GM12878 (cell line): ENCODE measurements at regions not wholly inside any gene's neighbourhood (a gene's known extent, or its start where the extent isn't known, plus 50 kb on each side); places are given as distances from the start of the nearest gene placed in this dataset.
"Not testable (repeated sequence)": the region's sequence is repeated elsewhere in the genome, so short reads cannot be mapped to it uniquely, and the experiment has no call there.

Source experiments
- ATAC-seq: fragments of 200-7000 bp; cut with Tn5 transposase; 3 replicates; pipeline ENCODE4 v1.9.1; 2020; ENCODE audit warnings: mild to moderate bottlenecking, moderate library complexity
- BruUV-seq: library from RNA; stranded (reverse); fragments of 400-500 nt; replicated peaks from 2 replicates; lab custom pipeline; 2021; lab: Mats Ljungman, UMichigan
- CTCF ChIA-PET: fragments of 300-600 bp; sonication (Branson Sonifier 250); formaldehyde crosslinking; extraction: SDS; loops from one replicate; lab custom pipeline; 2021; ENCODE audit warnings: inconsistent platforms; lab: Yijun Ruan, JAX
- POLR2A ChIA-PET: fragments of 350-600 bp; formaldehyde crosslinking; extraction: SDS; loops from one replicate; lab custom pipeline; 2021; ENCODE audit warnings: inconsistent platforms; lab: Charles Lee
- RAD21 ChIA-PET: fragments of 300-600 bp; sonication (Branson Sonifier 250); formaldehyde crosslinking; loops from one replicate; lab custom pipeline; 2023; ENCODE audit warnings: antibody characterized with exemption; ENCODE audit not compliant: unreplicated experiment; lab: Charles Lee
- SMC1A ChIA-PET: fragments of 300-600 bp; sonication (Branson Sonifier 250); formaldehyde crosslinking; loops from one replicate; lab custom pipeline; 2023; ENCODE audit not compliant: unreplicated experiment, uncharacterized antibody; lab: Charles Lee
- DNase-seq: peaks from one replicate; pipeline ENCODE4 v3.0.0-alpha.2; 2011; ENCODE audit warnings: low read depth, low spot score
- FAIRE-seq: peaks from 3 replicates; lab custom pipeline; 2011; peaks lifted over from hg19 to GRCh38; lab: Jason Lieb, UNC
- H2AFZ ChIP-seq: 2 replicates; pipeline ENCODE4 v1.6.0; 2011; ENCODE audit warnings: low read depth, low read length, control low read depth; ENCODE audit not compliant: control insufficient read depth
- H3K27ac ChIP-seq: 2 replicates; pipeline ENCODE4 v1.5.1; 2011; ENCODE audit warnings: control low read depth; ENCODE audit not compliant: control insufficient read depth, insufficient read depth
- H3K27me3 ChIP-seq, 2 experiments: replicated peaks in 1 of 2; 2 replicates each; pipeline versions ENCODE4 v1.6.0 to v1.6.1; 2011; ENCODE audit warnings: low read length in 1 of 2; ENCODE audit not compliant: control insufficient read depth in 2 of 2, insufficient read depth in 2 of 2
- H3K36me3 ChIP-seq, 2 experiments: 2 replicates each; pipeline ENCODE4 v1.5.1; 2011; ENCODE audit warnings: low read length in 1 of 2; ENCODE audit not compliant: control insufficient read depth in 2 of 2, insufficient read depth in 2 of 2
- H3K4me1 ChIP-seq: 2 replicates; pipeline ENCODE4 v1.6.1; 2011; ENCODE audit warnings: mild to moderate bottlenecking, low read length, moderate library complexity, mixed read lengths; ENCODE audit not compliant: control insufficient read depth, insufficient read depth
- H3K4me2 ChIP-seq: 2 replicates; pipeline ENCODE4 v1.6.0; 2011; ENCODE audit warnings: control low read depth; ENCODE audit not compliant: control insufficient read depth, insufficient read depth
- H3K4me3 ChIP-seq: fragments of 200-600 bp; sonication (generic); 2 replicates; pipeline ENCODE4 v1.5.1; 2016
- H3K79me2 ChIP-seq: 2 replicates; pipeline ENCODE4 v1.6.0; 2011; ENCODE audit warnings: low read length; ENCODE audit not compliant: control insufficient read depth, insufficient read depth
- H3K9ac ChIP-seq: 2 replicates; pipeline ENCODE4 v1.8.0; 2011; ENCODE audit warnings: low read length, control low read depth, mixed read lengths; ENCODE audit not compliant: control insufficient read depth, insufficient read depth
- H3K9me3 ChIP-seq: replicated peaks from 3 replicates; pipeline ENCODE4 v1.5.1; 2011; ENCODE audit warnings: mild to moderate bottlenecking, low read length; ENCODE audit not compliant: control insufficient read depth, insufficient read depth
- H4K20me1 ChIP-seq: 2 replicates; pipeline ENCODE4 v1.6.0; 2011; ENCODE audit not compliant: control insufficient read depth, insufficient read depth
- CBX5 ChIP-seq: sonication (generic); IDR thresholded peaks from 2 replicates; pipeline ENCODE4 v1.6.1; 2016; ENCODE audit warnings: low read depth, moderate library complexity, mild to moderate bottlenecking, inconsistent platforms
- CREB1 ChIP-seq: IDR thresholded peaks from 2 replicates; pipeline ENCODE4 v1.6.1; 2012; ENCODE audit warnings: low read depth, mild to moderate bottlenecking, inconsistent platforms
- HDAC6 ChIP-seq: fragments of 200-600 bp; sonication (generic); IDR thresholded peaks from one replicate; pipeline ENCODE4 v1.8.0; 2017; ENCODE audit warnings: antibody characterized with exemption; ENCODE audit not compliant: unreplicated experiment
- LARP7 ChIP-seq: fragments of 450-650 bp; IDR thresholded peaks from 2 replicates; pipeline ENCODE4 v1.6.1; 2017; ENCODE audit warnings: mild to moderate bottlenecking
- MXI1 ChIP-seq: fragments of 150-350 bp; IDR thresholded peaks from 2 replicates; pipeline ENCODE4 v1.6.1; 2011; ENCODE audit warnings: low read depth, mild to moderate bottlenecking, inconsistent platforms, low read length, improper control_type of control experiment
- NFYA ChIP-seq: IDR thresholded peaks from 2 replicates; pipeline ENCODE4 v1.6.1; 2011; ENCODE audit warnings: low read depth, mild to moderate bottlenecking, low read length, improper control_type of control experiment, borderline replicate concordance
- NR2C2 ChIP-seq: IDR thresholded peaks from 2 replicates; pipeline ENCODE4 v1.6.1; 2011; ENCODE audit warnings: borderline replicate concordance, low read depth; ENCODE audit not compliant: control insufficient read depth, insufficient read length
- PAX5 ChIP-seq: IDR thresholded peaks from 2 replicates; pipeline ENCODE4 v1.6.1; 2011; ENCODE audit warnings: low read depth, low read length, borderline replicate concordance
- PML ChIP-seq: IDR thresholded peaks from 2 replicates; pipeline ENCODE4 v1.6.1; 2012; ENCODE audit warnings: low read length, inconsistent platforms
- POLR2A ChIP-seq: IDR thresholded peaks from 2 replicates; pipeline ENCODE4 v1.6.1; 2011; ENCODE audit warnings: low read depth, mild to moderate bottlenecking, low read length
- POLR2AphosphoS2 ChIP-seq: IDR thresholded peaks from 2 replicates; pipeline ENCODE4 v1.6.1; 2011; ENCODE audit warnings: low read depth, mild to moderate bottlenecking, low read length, improper control_type of control experiment, moderate library complexity
- POU2F2 ChIP-seq: IDR thresholded peaks from 3 replicates; pipeline ENCODE4 v1.6.1; 2011; ENCODE audit warnings: low read depth, mild to moderate bottlenecking, low read length, borderline replicate concordance
- SIX5 ChIP-seq: IDR thresholded peaks from 2 replicates; pipeline ENCODE4 v1.6.1; 2011; ENCODE audit warnings: mild to moderate bottlenecking, low read depth, low read length, moderate library complexity; ENCODE audit not compliant: severe bottlenecking
- ZNF687 ChIP-seq: fragments of 450-650 bp; IDR thresholded peaks from 2 replicates; pipeline ENCODE4 v1.6.1; 2017; ENCODE audit warnings: mild to moderate bottlenecking, moderate library complexity
- WGBS: methylation state at CpG from one replicate; pipeline ENCODE4 v1.1.6; 2016; ENCODE audit warnings: low lambda C conversion rate; ENCODE audit not compliant: insufficient replicate concordance, insufficient coverage; ENCODE audit errors: missing lambda C conversion rate; 5-methylcytosine and 5-hydroxymethylcytosine counted together
- in situ Hi-C: fragments of 300-500 bp; cut with MboI; formaldehyde crosslinking; loops from 9 replicates; pipeline ENCODE4 v1.14.3; 2018; ENCODE audit warnings: mixed read lengths
- intact Hi-C: fragments of 100-400 bp; cut with micrococcal nuclease; formaldehyde crosslinking; loops from one replicate; pipeline ENCODE4 v1.14.2; 2022; ENCODE audit not compliant: unreplicated experiment

- no peaks in the 10 kb centered on the region for H4K20me1 ChIP-seq
- no peak overlapping the region for H3K4me3 ChIP-seq
- DNase-seq (no peak), ATAC-seq (no peak)
- in situ Hi-C loops (no loop called here), intact Hi-C loops (no loop called here)
- BruUV-seq, result no TSS peak
- 16% methylated on average over 5 of the region's 5 CpGs for WGBS
- H3K36me3 ChIP-seq, result no peaks in the 10 kb centered on the region
- POLR2A ChIA-PET, result no interaction called here
- H2AFZ ChIP-seq, result no peak overlapping the region
- no peak overlapping the region for H3K27ac ChIP-seq
- H3K9ac ChIP-seq, result no peak overlapping the region
- no peak overlapping the region for H3K4me2 ChIP-seq
- CTCF ChIA-PET, result no interaction called here
- no peak for TF ChIP-seq NFYA
- TF ChIP-seq LARP7, result no peak
- TF ChIP-seq MXI1, result no peak
- TF ChIP-seq PAX5, result no peak
- TF ChIP-seq POLR2AphosphoS2, result no peak
- TF ChIP-seq SIX5, result no peak
- TF ChIP-seq PML, result no peak
- no peak for TF ChIP-seq CBX5
- no peak for TF ChIP-seq POU2F2
- no peak for TF ChIP-seq NR2C2
- TF ChIP-seq HDAC6, result no peak
- TF ChIP-seq POLR2A, result no peak
- no peak for TF ChIP-seq ZNF687
- no peak for TF ChIP-seq CREB1
- TF ChIP-seq, all 136 proteins: peak for 0
- H3K27me3 ChIP-seq, result no peaks in the 10 kb centered on the region
- no peaks in the 10 kb centered on the region for H3K79me2 ChIP-seq
- no peaks in the 10 kb centered on the region for H3K4me1 ChIP-seq
- H3K9me3 ChIP-seq, result no peaks in the 10 kb centered on the region
- FAIRE-seq, result no peak
- ChIA-PET SMC1A (no interaction called here), RAD21 (no interaction called here)
These were observed 79.3 kb upstream of the GMNC start for GRCh38 chr3:190941694-190942260.

GRCh38 chr3:190934616-190935015 lies 72.1 kb upstream of the GMNC start:
- SMC1A ChIA-PET, H3K4me1 ChIP-seq, H3K4me2 ChIP-seq, CTCF ChIA-PET, H2AFZ ChIP-seq, ATAC-seq, H3K27me3 ChIP-seq, H3K79me2 ChIP-seq, H3K9ac ChIP-seq, FAIRE-seq, intact Hi-C loops, in situ Hi-C loops, H4K20me1 ChIP-seq, POLR2A ChIA-PET, H3K9me3 ChIP-seq, BruUV-seq, DNase-seq, H3K4me3 ChIP-seq, RAD21 ChIA-PET, H3K36me3 ChIP-seq, H3K27ac ChIP-seq: not testable (repeated sequence)
- WGBS, result 38% methylated on average over 9 of the region's 9 CpGs
